Breast epithelium (tissue), 3 donors: ENCODE measurements at regions not wholly inside any gene's neighbourhood (a gene's known extent, or its start where the extent isn't known, plus 50 kb on each side); places are given as distances from the start of the nearest gene placed in this dataset.

Experiments
- CTCF ChIP-seq, 3 donors: fragments of 450-650 bp; IDR thresholded peaks; one replicate each; pipeline ENCODE4 v1.5.1; 2016 to 2017; ENCODE audit warnings: antibody characterized with exemption in 3 of 3, mild to moderate bottlenecking in 3 of 3, moderate library complexity in 3 of 3
- POLR2AphosphoS5 ChIP-seq, 3 donors: sonication (generic); formaldehyde crosslinking; IDR thresholded peaks; one replicate each; pipeline ENCODE4 v1.6.1; 2017; ENCODE audit warnings: antibody characterized with exemption in 3 of 3

GRCh38 chr5:173383711-173384110, 55.5 kb upstream of the STC2 start:
- TF ChIP-seq POLR2AphosphoS5 (IDR thresholded peaks at IDR 0.05) (no peak), CTCF (IDR thresholded peaks at IDR 0.05) (no peak)
